Left ventricle myocardium superior (tissue), 1 donor: ENCODE measurements at regions not wholly inside any gene's neighbourhood (a gene's known extent, or its start where the extent isn't known, plus 50 kb on each side); places are given as distances from the start of the nearest gene placed in this dataset.
A peak's percentile ranks its signal among the peaks of the same experiment; 100 is the strongest.

Source experiments
- ATAC-seq: fragments of 200-7000 bp; cut with Tn5 transposase; one replicate; pipeline ENCODE4 v1.9.1; 2020; ENCODE audit warnings: mild to moderate bottlenecking, moderate library complexity
- DNase-seq: peaks from one replicate; pipeline ENCODE4 v3.0.0-alpha.2; 2020
- intact Hi-C: fragments of 100-400 bp; cut with micrococcal nuclease; formaldehyde crosslinking; loops from one replicate; pipeline ENCODE4 v1.11.0; 2022
- donor health status: DM: no; HTN: yes; CAD: no; lungs with severe emphysema.

- ATAC-seq: no peak
- intact Hi-C loops: no loop called here
- no peak for DNase-seq
Observed at GRCh38 chr3:35492841-35493240, 146.5 kb upstream of the ARPP21 start.

GRCh38 chr3:35498506-35499210 is 140.7 kb upstream of the ARPP21 start:
- DNase-seq (no peak), ATAC-seq (no peak)
- intact Hi-C loops: no loop called here

- ATAC-seq: no peak
- intact Hi-C loops: no loop called here
- DNase-seq: no peak
Observed at GRCh38 chr3:35500641-35501350, 138.5 kb upstream of the ARPP21 start.

- intact Hi-C loops: no loop called here
- DNase-seq (no peak), ATAC-seq (no peak)
Observed at GRCh38 chr3:35502699-35503098, 136.6 kb upstream of the ARPP21 start.

GRCh38 chr3:35505181-35505580 is 134.1 kb upstream of the ARPP21 start:
- intact Hi-C loops: no loop called here
- DNase-seq (no peak), ATAC-seq (no peak)

- DNase-seq (no peak), ATAC-seq (no peak)
- intact Hi-C loops: no loop called here
Observed at GRCh38 chr3:35505772-35506171, 133.6 kb upstream of the ARPP21 start.

GRCh38 chr3:35519936-35520335 is 119.4 kb upstream of the ARPP21 start:
- ATAC-seq: no peak
- intact Hi-C loops: no loop called here
- DNase-seq: no peak

GRCh38 chr3:35521196-35521595 is 118.1 kb upstream of the ARPP21 start:
- intact Hi-C loops: no loop called here
- ATAC-seq (no peak), DNase-seq (no peak)

GRCh38 chr3:35522450-35522849 is 116.9 kb upstream of the ARPP21 start:
- intact Hi-C loops: no loop called here

GRCh38 chr3:35523074-35523473 is 116.3 kb upstream of the ARPP21 start:
- intact Hi-C loops: no loop called here
- ATAC-seq: no peak
- DNase-seq: no peak

More at GRCh38 chr3:35522450-35522849, 116.9 kb upstream of the ARPP21 start:
- ATAC-seq (no peak), DNase-seq (no peak)

- intact Hi-C loops: no loop called here
- ATAC-seq: no peak
Observed at GRCh38 chr3:35523838-35524237, 115.5 kb upstream of the ARPP21 start.

GRCh38 chr3:35524856-35525255 is 114.5 kb upstream of the ARPP21 start:
- intact Hi-C loops: no loop called here
- no peak for ATAC-seq
- no peak for DNase-seq

More at GRCh38 chr3:35523838-35524237, 115.5 kb upstream of the ARPP21 start:
- DNase-seq: no peak

- no peak for DNase-seq
Observed at GRCh38 chr3:35528728-35529127, 110.6 kb upstream of the ARPP21 start.

GRCh38 chr3:35529337-35529736 is 110.0 kb upstream of the ARPP21 start:
- intact Hi-C loops: no loop called here
- DNase-seq (no peak), ATAC-seq (no peak)

More at GRCh38 chr3:35528728-35529127, 110.6 kb upstream of the ARPP21 start:
- no peak for ATAC-seq
- intact Hi-C loops: no loop called here

- no peak for DNase-seq
Observed at GRCh38 chr3:35537265-35537664, 102.1 kb upstream of the ARPP21 start.

GRCh38 chr3:35544976-35545375 is 94.3 kb upstream of the ARPP21 start:
- no peak for ATAC-seq
- no peak for DNase-seq
- intact Hi-C loops: no loop called here

More at GRCh38 chr3:35537265-35537664, 102.1 kb upstream of the ARPP21 start:
- ATAC-seq: no peak
- intact Hi-C loops: no loop called here

- DNase-seq: peak; percentile 33
- intact Hi-C loops: no loop called here
Observed at GRCh38 chr3:35549690-35550089, 89.6 kb upstream of the ARPP21 start.

GRCh38 chr3:35562141-35562540 is 77.2 kb upstream of the ARPP21 start:
- ATAC-seq (no peak), DNase-seq (no peak)
- intact Hi-C loops: no loop called here

More at GRCh38 chr3:35549690-35550089, 89.6 kb upstream of the ARPP21 start:
- no peak for ATAC-seq

GRCh38 chr3:35565048-35565447 is 74.3 kb upstream of the ARPP21 start:
- intact Hi-C loops: no loop called here
- ATAC-seq (no peak), DNase-seq (no peak)
